Activated CD8-positive, alpha-beta T cell treated with anti-CD3 and anti-CD28 coated beads for 36 hours (primary cell): ENCODE measurements at regions not wholly inside any gene's neighbourhood (a gene's known extent, or its start where the extent isn't known, plus 50 kb on each side); places are given as distances from the start of the nearest gene placed in this dataset.

Source experiments
- ATAC-seq: fragments of 200-7000 bp; cut with Tn5 transposase; one replicate; pipeline ENCODE4 v1.10.0; 2021; ENCODE audit warnings: mild to moderate bottlenecking, moderate library complexity
- CTCF ChIA-PET: fragments of 350-600 bp; sonication (Branson Sonifier 250); formaldehyde crosslinking; loops from one replicate; lab custom pipeline; 2021; ENCODE audit warnings: antibody characterized with exemption; lab: Charles Lee
- POLR2A ChIA-PET: fragments of 350-600 bp; sonication (Branson Sonifier 250); formaldehyde crosslinking; loops from one replicate; lab custom pipeline; 2021; ENCODE audit warnings: antibody characterized with exemption; lab: Charles Lee
- DNase-seq: peaks from one replicate; pipeline ENCODE4 v3.0.0-alpha.2; 2020
- H3K27ac Mint-ChIP-seq: one replicate; pipeline ENCODE4 v1.8.0; 2021; ENCODE audit warnings: mild to moderate bottlenecking, mixed read lengths
- H3K27me3 Mint-ChIP-seq: one replicate; pipeline ENCODE4 v1.8.0; 2021; ENCODE audit warnings: mixed read lengths
- H3K36me3 Mint-ChIP-seq: one replicate; pipeline ENCODE4 v1.8.0; 2021; ENCODE audit warnings: low read depth, mixed read lengths
- H3K4me1 Mint-ChIP-seq: one replicate; pipeline ENCODE4 v1.8.0; 2021; ENCODE audit warnings: low read depth, mixed read lengths
- H3K4me3 Mint-ChIP-seq: one replicate; pipeline ENCODE4 v1.8.0; 2021; ENCODE audit warnings: mild to moderate bottlenecking, moderate library complexity, mixed read lengths
- H3K9me3 Mint-ChIP-seq: one replicate; pipeline ENCODE4 v1.8.0; 2021; ENCODE audit warnings: mixed read lengths
- CTCF ChIP-seq: fragments of 200-600 bp; IDR thresholded peaks from one replicate; pipeline ENCODE4 v1.8.0; 2022; ENCODE audit warnings: antibody characterized with exemption, mild to moderate bottlenecking
- intact Hi-C: fragments of 100-400 bp; cut with micrococcal nuclease; formaldehyde crosslinking; loops from one replicate; pipeline ENCODE4 v1.10.0; 2022

GRCh38 chr13:40292536-40292935, 373.9 kb downstream of the FOXO1 start:
- Mint-ChIP-seq H3K27ac (no peak overlapping the region), H3K27me3 (no peaks in the 10 kb centered on the region)
- intact Hi-C loops = no loop called here

GRCh38 chr13:40302351-40302750, 364.1 kb downstream of the FOXO1 start:
- CTCF ChIA-PET = interaction anchor here (2.0 kb wide), 1 partner anchor 233 kb away, joined by 4 read pairs; no protein-coding TSS in a partner anchor
- no peak for DNase-seq
- intact Hi-C loops = no loop called here
- POLR2A ChIA-PET = no interaction called here
- peaks cover 4% of the 10 kb centered on the region for H3K36me3 Mint-ChIP-seq
- peaks cover 12% of the 10 kb centered on the region for H3K4me1 Mint-ChIP-seq
- H3K27ac Mint-ChIP-seq = no peak overlapping the region
- no peak for ATAC-seq
- H3K4me3 Mint-ChIP-seq = no peak overlapping the region
- H3K9me3 Mint-ChIP-seq = peaks cover 23% of the 10 kb centered on the region
- no peak for TF ChIP-seq CTCF
- no peaks in the 10 kb centered on the region for H3K27me3 Mint-ChIP-seq

More at GRCh38 chr13:40292536-40292935, 373.9 kb downstream of the FOXO1 start:
- TF ChIP-seq CTCF = no peak
- Mint-ChIP-seq H3K36me3 (peaks cover 2% of the 10 kb centered on the region), H3K9me3 (peaks cover 6% of the 10 kb centered on the region), H3K4me3 (no peak overlapping the region), H3K4me1 (peaks cover 5% of the 10 kb centered on the region)
- CTCF ChIA-PET = interaction anchor here (1.2 kb wide), 1 partner anchor 189 kb away, joined by 3 read pairs; no protein-coding TSS in a partner anchor
- no peak for ATAC-seq
- no peak for DNase-seq
- POLR2A ChIA-PET = interaction anchor here (0.5 to 1.1 kb wide), 3 partner anchors 18 to 467 kb away, joined by 3 to 6 read pairs (median 3); no protein-coding TSS in a partner anchor

GRCh38 chr13:40304391-40304790, 362.1 kb downstream of the FOXO1 start:
- Mint-ChIP-seq H3K36me3 (peaks cover 4% of the 10 kb centered on the region), H3K4me1 (peaks cover 14% of the 10 kb centered on the region), H3K9me3 (peaks cover 21% of the 10 kb centered on the region), H3K4me3 (no peak overlapping the region), H3K27me3 (no peaks in the 10 kb centered on the region), H3K27ac (no peak overlapping the region)
- TF ChIP-seq CTCF = no peak
- ATAC-seq (no peak), DNase-seq (no peak)
- CTCF ChIA-PET = interaction anchor here (0.6 kb wide), 1 partner anchor 13 kb away, joined by 3 read pairs; no protein-coding TSS in a partner anchor
- intact Hi-C loops = no loop called here
- POLR2A ChIA-PET = interaction anchor here (1.7 kb wide), 1 partner anchor 11 kb away, joined by 3 read pairs; no protein-coding TSS in a partner anchor

DNA sequence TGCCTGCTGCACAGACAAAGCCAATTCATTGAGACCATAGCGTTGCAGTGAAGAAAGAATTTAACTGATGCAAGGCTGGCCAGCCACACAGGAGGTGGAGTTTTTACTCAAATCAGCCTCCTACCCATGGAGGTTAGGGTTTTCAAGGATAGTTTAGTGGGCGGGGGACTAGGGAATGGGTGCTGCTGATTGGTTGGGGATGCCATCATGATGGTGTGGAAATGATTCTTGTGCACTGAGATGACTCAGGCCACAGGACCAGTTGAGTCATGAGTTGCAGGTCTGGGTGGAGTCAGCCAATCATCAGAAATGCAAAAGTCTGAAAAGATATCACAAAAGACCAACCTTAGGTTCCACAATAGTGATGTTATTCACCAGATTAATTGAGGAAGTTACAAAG, 359.6 kb downstream of the FOXO1 start:
- Mint-ChIP-seq H3K27me3 (no peaks in the 10 kb centered on the region), H3K27ac (no peak overlapping the region), H3K4me3 (no peak overlapping the region), H3K9me3 (peaks cover 14% of the 10 kb centered on the region), H3K36me3 (peaks cover 1% of the 10 kb centered on the region), H3K4me1 (peaks cover 14% of the 10 kb centered on the region)
- ATAC-seq = peak; percentile 91
- TF ChIP-seq CTCF = no peak
- intact Hi-C loops = no loop called here
- ChIA-PET CTCF (no interaction called here), POLR2A (no interaction called here)
- DNase-seq = peak; percentile 63

- DNase-seq (no peak), ATAC-seq (no peak)
- CTCF ChIA-PET = interaction anchor here (1.4 to 1.9 kb wide), 2 partner anchors 240 to 241 kb away, joined by 3 to 4 read pairs; no protein-coding TSS in a partner anchor
- Mint-ChIP-seq H3K9me3 (peaks cover 12% of the 10 kb centered on the region), H3K36me3 (peaks cover 1% of the 10 kb centered on the region), H3K4me3 (no peak overlapping the region), H3K27ac (no peak overlapping the region), H3K27me3 (no peaks in the 10 kb centered on the region), H3K4me1 (peaks cover 28% of the 10 kb centered on the region)
- intact Hi-C loops = no loop called here
- TF ChIP-seq CTCF = no peak
- POLR2A ChIA-PET = interaction anchor here (0.8 kb wide), 1 partner anchor 18 kb away, joined by 3 read pairs; no protein-coding TSS in a partner anchor
Measured at GRCh38 chr13:40309881-40310280, 356.6 kb downstream of the FOXO1 start.
